Renal cortex interstitium (tissue), 11 donors: ENCODE measurements at regions not wholly inside any gene's neighbourhood (a gene's known extent, or its start where the extent isn't known, plus 50 kb on each side); places are given as distances from the start of the nearest gene placed in this dataset.
"Not testable (repeated sequence)": the region's sequence is repeated elsewhere in the genome, so short reads cannot be mapped to it uniquely, and the experiment has no call there.

Experiments
- DNase-seq, 11 donors: peaks; one replicate each; pipeline ENCODE4 v3.0.0-alpha.2; 2013; ENCODE audit warnings: low read depth in 9 of 11, low spot score in 4 of 11; ENCODE audit errors: extremely low read depth in 1 of 11

- peak in 9 of 11 donors; percentile 4 to 46 (median 20) for DNase-seq
These were observed 111.4 kb upstream of the EOLA2 start for GRCh38 chrX:150049647-150050046.

- no peak for DNase-seq
These were observed 112.1 kb upstream of the EOLA2 start for GRCh38 chrX:150050387-150050786.

- no peak for DNase-seq
These were observed 112.8 kb upstream of the EOLA2 start for GRCh38 chrX:150051096-150051495.

- no peak for DNase-seq
These were observed 113.9 kb upstream of the EOLA2 start for GRCh38 chrX:150052226-150052625.

- DNase-seq, result no peak
These were observed 120.4 kb upstream of the EOLA2 start for GRCh38 chrX:150058728-150059127.

- DNase-seq, result no peak
These were observed 122.1 kb upstream of the EOLA2 start for GRCh38 chrX:150060406-150060805.

- no peak for DNase-seq
These were observed 124.2 kb upstream of the EOLA2 start for GRCh38 chrX:150062292-150063137.

- no peak for DNase-seq
These were observed 124.8 kb upstream of the EOLA2 start for GRCh38 chrX:150063138-150063518.

GRCh38 chrX:150063674-150064073 is 125.4 kb upstream of the EOLA2 start:
- DNase-seq, result no peak

- DNase-seq, result no peak
These were observed 135.9 kb upstream of the EOLA2 start for GRCh38 chrX:150074175-150074574.

GRCh38 chrX:150080497-150080896 is 142.2 kb upstream of the EOLA2 start:
- DNase-seq, result no peak

- DNase-seq, result no peak
These were observed 142.8 kb upstream of the EOLA2 start for GRCh38 chrX:150081076-150081475.

- peak in 4 of 11 donors; percentile 3 to 27 (median 4) for DNase-seq
These were observed 146.4 kb upstream of the EOLA2 start for GRCh38 chrX:150084496-150085229.

- no peak for DNase-seq
These were observed 147.6 kb upstream of the EOLA2 start for GRCh38 chrX:150085881-150086280.

- no peak for DNase-seq
These were observed 148.1 kb upstream of the EOLA2 start for GRCh38 chrX:150086371-150086770.

- DNase-seq, result no peak
These were observed 149.3 kb upstream of the EOLA2 start for GRCh38 chrX:150087612-150088011.

GRCh38 chrX:150088042-150088441 is 149.8 kb upstream of the EOLA2 start:
- no peak for DNase-seq

- DNase-seq, result no peak
These were observed 150.7 kb upstream of the EOLA2 start for GRCh38 chrX:150088766-150089518.

- not testable (repeated sequence) for DNase-seq
These were observed 153.0 kb upstream of the EOLA2 start for GRCh38 chrX:150091300-150091699.

GRCh38 chrX:150092549-150092948 is 154.3 kb upstream of the EOLA2 start:
- no peak for DNase-seq
